MM.1S (cell line): ENCODE measurements at regions not wholly inside any gene's neighbourhood (a gene's known extent, or its start where the extent isn't known, plus 50 kb on each side); places are given as distances from the start of the nearest gene placed in this dataset.

Experiments used
- CTCF ChIP-seq: fragments of 300-600 bp; sonication (generic); IDR thresholded peaks from 2 replicates; pipeline ENCODE4 v1.5.1; 2016; ENCODE audit warnings: antibody characterized with exemption, low read length, mixed read lengths
- EZH2 ChIP-seq: fragments of 300-600 bp; sonication (generic); optimal IDR thresholded peaks from 2 replicates; pipeline ENCODE3; 2017; ENCODE audit warnings: low read depth, mild to moderate bottlenecking, antibody characterized with exemption, low read length, mixed read lengths

- TF ChIP-seq EZH2 (no peak), CTCF (no peak)
These were observed 1231.0 kb downstream of the DSC3 start for GRCh38 chr18:29811519-29811918.
